ENCODE measurements at regions not wholly inside any gene's neighbourhood (a gene's known extent, or its start where the extent isn't known, plus 50 kb on each side); places are given as distances from the start of the nearest gene placed in this dataset.

DNA sequence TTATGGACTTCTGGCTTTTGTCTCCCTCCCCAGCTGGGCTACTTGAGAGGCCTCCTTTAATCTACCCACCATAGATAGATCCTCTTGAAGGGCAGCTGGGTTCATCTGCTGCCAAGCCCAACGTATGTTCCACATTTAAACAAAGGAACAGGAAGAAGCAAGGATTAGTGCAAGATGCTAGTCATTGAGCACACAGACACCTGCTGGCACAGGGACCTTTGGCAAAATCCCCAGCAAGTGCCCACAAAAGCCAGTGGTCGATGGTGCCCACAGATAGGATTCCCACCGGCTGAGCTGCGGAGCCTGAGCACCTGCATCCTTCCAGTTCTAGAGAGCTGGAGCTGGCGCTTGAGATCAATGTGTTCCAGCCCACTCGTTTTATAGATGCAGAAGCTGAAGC lies 57.7 kb upstream of the SHB start (continued):
- TF ChIP-seq, protein P1, sequence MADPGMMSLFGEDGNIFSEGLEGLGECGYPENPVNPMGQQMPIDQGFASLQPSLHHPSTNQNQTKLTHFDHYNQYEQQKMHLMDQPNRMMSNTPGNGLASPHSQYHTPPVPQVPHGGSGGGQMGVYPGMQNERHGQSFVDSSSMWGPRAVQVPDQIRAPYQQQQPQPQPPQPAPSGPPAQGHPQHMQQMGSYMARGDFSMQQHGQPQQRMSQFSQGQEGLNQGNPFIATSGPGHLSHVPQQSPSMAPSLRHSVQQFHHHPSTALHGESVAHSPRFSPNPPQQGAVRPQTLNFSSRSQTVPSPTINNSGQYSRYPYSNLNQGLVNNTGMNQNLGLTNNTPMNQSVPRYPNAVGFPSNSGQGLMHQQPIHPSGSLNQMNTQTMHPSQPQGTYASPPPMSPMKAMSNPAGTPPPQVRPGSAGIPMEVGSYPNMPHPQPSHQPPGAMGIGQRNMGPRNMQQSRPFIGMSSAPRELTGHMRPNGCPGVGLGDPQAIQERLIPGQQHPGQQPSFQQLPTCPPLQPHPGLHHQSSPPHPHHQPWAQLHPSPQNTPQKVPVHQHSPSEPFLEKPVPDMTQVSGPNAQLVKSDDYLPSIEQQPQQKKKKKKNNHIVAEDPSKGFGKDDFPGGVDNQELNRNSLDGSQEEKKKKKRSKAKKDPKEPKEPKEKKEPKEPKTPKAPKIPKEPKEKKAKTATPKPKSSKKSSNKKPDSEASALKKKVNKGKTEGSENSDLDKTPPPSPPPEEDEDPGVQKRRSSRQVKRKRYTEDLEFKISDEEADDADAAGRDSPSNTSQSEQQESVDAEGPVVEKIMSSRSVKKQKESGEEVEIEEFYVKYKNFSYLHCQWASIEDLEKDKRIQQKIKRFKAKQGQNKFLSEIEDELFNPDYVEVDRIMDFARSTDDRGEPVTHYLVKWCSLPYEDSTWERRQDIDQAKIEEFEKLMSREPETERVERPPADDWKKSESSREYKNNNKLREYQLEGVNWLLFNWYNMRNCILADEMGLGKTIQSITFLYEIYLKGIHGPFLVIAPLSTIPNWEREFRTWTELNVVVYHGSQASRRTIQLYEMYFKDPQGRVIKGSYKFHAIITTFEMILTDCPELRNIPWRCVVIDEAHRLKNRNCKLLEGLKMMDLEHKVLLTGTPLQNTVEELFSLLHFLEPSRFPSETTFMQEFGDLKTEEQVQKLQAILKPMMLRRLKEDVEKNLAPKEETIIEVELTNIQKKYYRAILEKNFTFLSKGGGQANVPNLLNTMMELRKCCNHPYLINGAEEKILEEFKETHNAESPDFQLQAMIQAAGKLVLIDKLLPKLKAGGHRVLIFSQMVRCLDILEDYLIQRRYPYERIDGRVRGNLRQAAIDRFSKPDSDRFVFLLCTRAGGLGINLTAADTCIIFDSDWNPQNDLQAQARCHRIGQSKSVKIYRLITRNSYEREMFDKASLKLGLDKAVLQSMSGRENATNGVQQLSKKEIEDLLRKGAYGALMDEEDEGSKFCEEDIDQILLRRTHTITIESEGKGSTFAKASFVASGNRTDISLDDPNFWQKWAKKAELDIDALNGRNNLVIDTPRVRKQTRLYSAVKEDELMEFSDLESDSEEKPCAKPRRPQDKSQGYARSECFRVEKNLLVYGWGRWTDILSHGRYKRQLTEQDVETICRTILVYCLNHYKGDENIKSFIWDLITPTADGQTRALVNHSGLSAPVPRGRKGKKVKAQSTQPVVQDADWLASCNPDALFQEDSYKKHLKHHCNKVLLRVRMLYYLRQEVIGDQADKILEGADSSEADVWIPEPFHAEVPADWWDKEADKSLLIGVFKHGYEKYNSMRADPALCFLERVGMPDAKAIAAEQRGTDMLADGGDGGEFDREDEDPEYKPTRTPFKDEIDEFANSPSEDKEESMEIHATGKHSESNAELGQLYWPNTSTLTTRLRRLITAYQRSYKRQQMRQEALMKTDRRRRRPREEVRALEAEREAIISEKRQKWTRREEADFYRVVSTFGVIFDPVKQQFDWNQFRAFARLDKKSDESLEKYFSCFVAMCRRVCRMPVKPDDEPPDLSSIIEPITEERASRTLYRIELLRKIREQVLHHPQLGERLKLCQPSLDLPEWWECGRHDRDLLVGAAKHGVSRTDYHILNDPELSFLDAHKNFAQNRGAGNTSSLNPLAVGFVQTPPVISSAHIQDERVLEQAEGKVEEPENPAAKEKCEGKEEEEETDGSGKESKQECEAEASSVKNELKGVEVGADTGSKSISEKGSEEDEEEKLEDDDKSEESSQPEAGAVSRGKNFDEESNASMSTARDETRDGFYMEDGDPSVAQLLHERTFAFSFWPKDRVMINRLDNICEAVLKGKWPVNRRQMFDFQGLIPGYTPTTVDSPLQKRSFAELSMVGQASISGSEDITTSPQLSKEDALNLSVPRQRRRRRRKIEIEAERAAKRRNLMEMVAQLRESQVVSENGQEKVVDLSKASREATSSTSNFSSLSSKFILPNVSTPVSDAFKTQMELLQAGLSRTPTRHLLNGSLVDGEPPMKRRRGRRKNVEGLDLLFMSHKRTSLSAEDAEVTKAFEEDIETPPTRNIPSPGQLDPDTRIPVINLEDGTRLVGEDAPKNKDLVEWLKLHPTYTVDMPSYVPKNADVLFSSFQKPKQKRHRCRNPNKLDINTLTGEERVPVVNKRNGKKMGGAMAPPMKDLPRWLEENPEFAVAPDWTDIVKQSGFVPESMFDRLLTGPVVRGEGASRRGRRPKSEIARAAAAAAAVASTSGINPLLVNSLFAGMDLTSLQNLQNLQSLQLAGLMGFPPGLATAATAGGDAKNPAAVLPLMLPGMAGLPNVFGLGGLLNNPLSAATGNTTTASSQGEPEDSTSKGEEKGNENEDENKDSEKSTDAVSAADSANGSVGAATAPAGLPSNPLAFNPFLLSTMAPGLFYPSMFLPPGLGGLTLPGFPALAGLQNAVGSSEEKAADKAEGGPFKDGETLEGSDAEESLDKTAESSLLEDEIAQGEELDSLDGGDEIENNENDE (IDR thresholded peaks at IDR 0.05; ENCODE audit: insufficient replicate concordance, low read length), result no peak
- no peak for TF ChIP-seq TCF12 (IDR thresholded peaks at IDR 0.05; ENCODE audit: low read depth, low read length)
- TF ChIP-seq SP1 (IDR thresholded peaks at IDR 0.05; ENCODE audit: low read depth, low read length), result no peak
- TF ChIP-seq PHF8 (conservative IDR thresholded peaks at IDR 0.05; ENCODE audit: low read depth, low read length), result no peak
- no peak for TF ChIP-seq BACH1 (IDR thresholded peaks at IDR 0.05; ENCODE audit: low read length)
- no peak for TF ChIP-seq RBBP5 (IDR thresholded peaks at IDR 0.05; ENCODE audit: borderline replicate concordance, low read depth, low read length)
- no peak for TF ChIP-seq MAFK (IDR thresholded peaks at IDR 0.05; ENCODE audit: low read depth, low read length)
- no peak for TF ChIP-seq SRF (IDR thresholded peaks at IDR 0.05; ENCODE audit: low read depth, low read length)
- TF ChIP-seq POLR2A (IDR thresholded peaks at IDR 0.05; ENCODE audit: control extremely low read depth in 1 of 2, low read depth in 2 of 2, low read length in 2 of 2), result no peak
- no peak for TF ChIP-seq EP300 (IDR thresholded peaks at IDR 0.05; ENCODE audit: borderline replicate concordance in 1 of 2, low read depth in 2 of 2, low read length in 2 of 2)
- no peak for TF ChIP-seq GABPA (IDR thresholded peaks at IDR 0.05; ENCODE audit: borderline replicate concordance, insufficient read depth, low read length)
- TF ChIP-seq KDM4A (IDR thresholded peaks at IDR 0.05; ENCODE audit: low read depth, low read length, severe bottlenecking), result no peak

Measured in H1 (cell line).